Neural cell (in vitro differentiated cells): ENCODE measurements at regions not wholly inside any gene's neighbourhood (a gene's known extent, or its start where the extent isn't known, plus 50 kb on each side); places are given as distances from the start of the nearest gene placed in this dataset.

Source experiments
- H2AFZ ChIP-seq: fragments of 200-600, 300-800 bp; sonication (generic), shearing (Covaris generic); 2 replicates; pipeline ENCODE4 v1.6.0; 2014; ENCODE audit warnings: low read depth, mild to moderate bottlenecking, antibody characterized with exemption, low read length, moderate library complexity
- H3F3A ChIP-seq: fragments of 200-600 bp; shearing (Covaris generic); 2 replicates; pipeline ENCODE4 v1.6.1; 2016; ENCODE audit warnings: mild to moderate bottlenecking, moderate library complexity, mixed read lengths, antibody characterized with exemption, low read length; ENCODE audit not compliant: insufficient read depth, poor library complexity, severe bottlenecking
- H3K27ac ChIP-seq: fragments of 200-600, 300-800 bp; sonication (generic), shearing (Covaris generic); 2 replicates; pipeline ENCODE4 v1.5.1; 2014; ENCODE audit warnings: mild to moderate bottlenecking, low read length, moderate library complexity
- H3K27me3 ChIP-seq: fragments of 300-800, 200-600 bp; sonication (generic), shearing (Covaris generic); 2 replicates; pipeline ENCODE4 v1.6.0; 2014; ENCODE audit warnings: mild to moderate bottlenecking, low read depth, low read length, moderate library complexity; ENCODE audit not compliant: insufficient read depth
- H3K36me3 ChIP-seq: fragments of 300-800, 200-600 bp; sonication (generic), shearing (Covaris generic); 2 replicates; pipeline ENCODE4 v1.5.1; 2014; ENCODE audit warnings: mild to moderate bottlenecking, antibody characterized with exemption, low read length, moderate library complexity; ENCODE audit not compliant: insufficient read depth
- H3K4me2 ChIP-seq: fragments of 300-800, 200-600 bp; sonication (generic), shearing (Covaris generic); 2 replicates; pipeline ENCODE4 v1.6.0; 2014; ENCODE audit warnings: mild to moderate bottlenecking, low read length
- H3K4me3 ChIP-seq: fragments of 300-800, 200-600 bp; sonication (generic), shearing (Covaris generic); 2 replicates; pipeline ENCODE4 v1.5.1; 2014; ENCODE audit warnings: mild to moderate bottlenecking, low read length, moderate library complexity
- H3K79me2 ChIP-seq: fragments of 200-600 bp; shearing (Covaris generic); replicated peaks from 2 replicates; pipeline ENCODE4 v1.6.0; 2014; ENCODE audit warnings: mild to moderate bottlenecking, low read length, moderate library complexity; ENCODE audit not compliant: insufficient read depth
- H3K9ac ChIP-seq: fragments of 300-800, 200-600 bp; sonication (generic), shearing (Covaris generic); 2 replicates; pipeline ENCODE4 v1.6.1; 2016; ENCODE audit warnings: mild to moderate bottlenecking, low read length, mixed read lengths
- H3K9me2 ChIP-seq: fragments of 200-600 bp; shearing (Covaris generic); 2 replicates; pipeline ENCODE4 v1.6.1; 2016; ENCODE audit warnings: mild to moderate bottlenecking, low read length, mixed read lengths; ENCODE audit not compliant: insufficient read depth
- H3K9me3 ChIP-seq: fragments of 200-600, 300-800 bp; sonication (generic), shearing (Covaris generic); 2 replicates; pipeline ENCODE4 v1.6.1; 2016; ENCODE audit warnings: mild to moderate bottlenecking, mixed run types, low read length, moderate library complexity, mixed read lengths
- H4K20me1 ChIP-seq: fragments of 200-600 bp; shearing (Covaris generic); 2 replicates; pipeline ENCODE4 v1.6.1; 2016; ENCODE audit warnings: mild to moderate bottlenecking, mixed run types; ENCODE audit not compliant: insufficient read depth
- EP300 ChIP-seq: fragments of 450-650 bp; conservative IDR thresholded peaks from 2 replicates; pipeline ENCODE4 v1.6.1; 2014; ENCODE audit warnings: antibody characterized with exemption, mild to moderate bottlenecking, moderate library complexity; ENCODE audit not compliant: poor library complexity, severe bottlenecking
- EZH2 ChIP-seq: fragments of 200-600, 300-800 bp; shearing (Covaris generic), sonication (generic); IDR thresholded peaks from 2 replicates; pipeline ENCODE4 v1.6.1; 2014; ENCODE audit warnings: antibody characterized with exemption, low read length, borderline replicate concordance, mild to moderate bottlenecking; ENCODE audit not compliant: insufficient read depth, poor library complexity, severe bottlenecking
- MXI1 ChIP-seq: fragments of 450-650 bp; conservative IDR thresholded peaks from 2 replicates; pipeline ENCODE4 v1.6.1; 2014; ENCODE audit warnings: antibody characterized with exemption, mild to moderate bottlenecking; ENCODE audit not compliant: poor library complexity, severe bottlenecking
- POLR2AphosphoS5 ChIP-seq: IDR thresholded peaks from 2 replicates; pipeline ENCODE4 v1.6.1; 2012
- RAD21 ChIP-seq: fragments of 450-650 bp; conservative IDR thresholded peaks from 2 replicates; pipeline ENCODE4 v1.6.1; 2014; ENCODE audit warnings: antibody characterized with exemption, mild to moderate bottlenecking, moderate library complexity
- SMC3 ChIP-seq: fragments of 450-650 bp; conservative IDR thresholded peaks from 2 replicates; pipeline ENCODE4 v1.6.1; 2014; ENCODE audit warnings: antibody characterized with exemption, mild to moderate bottlenecking, moderate library complexity; ENCODE audit not compliant: poor library complexity
- TF ChIP-seq, protein P1 (sequence below): IDR thresholded peaks from 2 replicates; pipeline ENCODE4 v1.6.1; 2012; ENCODE audit warnings: borderline replicate concordance
- TF ChIP-seq, protein P2 (sequence below): fragments of 450-650 bp; IDR thresholded peaks from 2 replicates; pipeline ENCODE4 v1.5.1; 2014; ENCODE audit warnings: antibody characterized with exemption, mild to moderate bottlenecking, moderate library complexity; ENCODE audit not compliant: poor library complexity, severe bottlenecking

- Histone ChIP-seq H3K4me2 (no peak overlapping the region), H3K9ac (no peak overlapping the region), H3K27me3 (no peaks in the 10 kb centered on the region), H3K4me3 (no peak overlapping the region), H3K79me2 (no peaks in the 10 kb centered on the region), H3F3A (no peaks in the 10 kb centered on the region), H3K27ac (no peak overlapping the region), H3K9me2 (no peaks in the 10 kb centered on the region), H4K20me1 (no peaks in the 10 kb centered on the region), H3K36me3 (no peaks in the 10 kb centered on the region), H3K9me3 (no peaks in the 10 kb centered on the region), H2AFZ (no peak overlapping the region)
- TF ChIP-seq, protein P1, sequence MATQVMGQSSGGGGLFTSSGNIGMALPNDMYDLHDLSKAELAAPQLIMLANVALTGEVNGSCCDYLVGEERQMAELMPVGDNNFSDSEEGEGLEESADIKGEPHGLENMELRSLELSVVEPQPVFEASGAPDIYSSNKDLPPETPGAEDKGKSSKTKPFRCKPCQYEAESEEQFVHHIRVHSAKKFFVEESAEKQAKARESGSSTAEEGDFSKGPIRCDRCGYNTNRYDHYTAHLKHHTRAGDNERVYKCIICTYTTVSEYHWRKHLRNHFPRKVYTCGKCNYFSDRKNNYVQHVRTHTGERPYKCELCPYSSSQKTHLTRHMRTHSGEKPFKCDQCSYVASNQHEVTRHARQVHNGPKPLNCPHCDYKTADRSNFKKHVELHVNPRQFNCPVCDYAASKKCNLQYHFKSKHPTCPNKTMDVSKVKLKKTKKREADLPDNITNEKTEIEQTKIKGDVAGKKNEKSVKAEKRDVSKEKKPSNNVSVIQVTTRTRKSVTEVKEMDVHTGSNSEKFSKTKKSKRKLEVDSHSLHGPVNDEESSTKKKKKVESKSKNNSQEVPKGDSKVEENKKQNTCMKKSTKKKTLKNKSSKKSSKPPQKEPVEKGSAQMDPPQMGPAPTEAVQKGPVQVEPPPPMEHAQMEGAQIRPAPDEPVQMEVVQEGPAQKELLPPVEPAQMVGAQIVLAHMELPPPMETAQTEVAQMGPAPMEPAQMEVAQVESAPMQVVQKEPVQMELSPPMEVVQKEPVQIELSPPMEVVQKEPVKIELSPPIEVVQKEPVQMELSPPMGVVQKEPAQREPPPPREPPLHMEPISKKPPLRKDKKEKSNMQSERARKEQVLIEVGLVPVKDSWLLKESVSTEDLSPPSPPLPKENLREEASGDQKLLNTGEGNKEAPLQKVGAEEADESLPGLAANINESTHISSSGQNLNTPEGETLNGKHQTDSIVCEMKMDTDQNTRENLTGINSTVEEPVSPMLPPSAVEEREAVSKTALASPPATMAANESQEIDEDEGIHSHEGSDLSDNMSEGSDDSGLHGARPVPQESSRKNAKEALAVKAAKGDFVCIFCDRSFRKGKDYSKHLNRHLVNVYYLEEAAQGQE: no peak
- TF ChIP-seq EZH2 (no peak), SMC3 (peak; percentile 41), RAD21 (peak; percentile 55), EP300 (no peak)
- TF ChIP-seq, protein P2, sequence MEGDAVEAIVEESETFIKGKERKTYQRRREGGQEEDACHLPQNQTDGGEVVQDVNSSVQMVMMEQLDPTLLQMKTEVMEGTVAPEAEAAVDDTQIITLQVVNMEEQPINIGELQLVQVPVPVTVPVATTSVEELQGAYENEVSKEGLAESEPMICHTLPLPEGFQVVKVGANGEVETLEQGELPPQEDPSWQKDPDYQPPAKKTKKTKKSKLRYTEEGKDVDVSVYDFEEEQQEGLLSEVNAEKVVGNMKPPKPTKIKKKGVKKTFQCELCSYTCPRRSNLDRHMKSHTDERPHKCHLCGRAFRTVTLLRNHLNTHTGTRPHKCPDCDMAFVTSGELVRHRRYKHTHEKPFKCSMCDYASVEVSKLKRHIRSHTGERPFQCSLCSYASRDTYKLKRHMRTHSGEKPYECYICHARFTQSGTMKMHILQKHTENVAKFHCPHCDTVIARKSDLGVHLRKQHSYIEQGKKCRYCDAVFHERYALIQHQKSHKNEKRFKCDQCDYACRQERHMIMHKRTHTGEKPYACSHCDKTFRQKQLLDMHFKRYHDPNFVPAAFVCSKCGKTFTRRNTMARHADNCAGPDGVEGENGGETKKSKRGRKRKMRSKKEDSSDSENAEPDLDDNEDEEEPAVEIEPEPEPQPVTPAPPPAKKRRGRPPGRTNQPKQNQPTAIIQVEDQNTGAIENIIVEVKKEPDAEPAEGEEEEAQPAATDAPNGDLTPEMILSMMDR: peak; percentile 51
Observed at GRCh38 chr18:70450426-70451253, 161.8 kb downstream of the SOCS6 start.

GRCh38 chr18:70448588-70448987, 159.7 kb downstream of the SOCS6 start:
- H3K4me2 ChIP-seq: no peak overlapping the region

More at GRCh38 chr18:70448588-70448987, 159.7 kb downstream of the SOCS6 start:
- Histone ChIP-seq H3K36me3 (no peaks in the 10 kb centered on the region), H3K9me3 (no peaks in the 10 kb centered on the region), H3K9ac (no peak overlapping the region), H3F3A (no peaks in the 10 kb centered on the region), H3K27me3 (no peaks in the 10 kb centered on the region), H3K27ac (no peak overlapping the region), H3K4me3 (no peak overlapping the region), H3K79me2 (no peaks in the 10 kb centered on the region), H4K20me1 (no peaks in the 10 kb centered on the region), H2AFZ (no peak overlapping the region), H3K9me2 (no peaks in the 10 kb centered on the region)
- TF ChIP-seq MXI1: no peak
- TF ChIP-seq EP300: no peak
- TF ChIP-seq SMC3: no peak
- no peak for TF ChIP-seq RAD21
- TF ChIP-seq, protein P2: no peak
- TF ChIP-seq POLR2AphosphoS5: no peak
- TF ChIP-seq, protein P1: no peak
